PC-3 (cell line): ENCODE measurements at regions not wholly inside any gene's neighbourhood (a gene's known extent, or its start where the extent isn't known, plus 50 kb on each side); places are given as distances from the start of the nearest gene placed in this dataset.

ENCODE experiments used
- CTCF ChIP-seq: fragments of 300-600 bp; sonication (generic); conservative IDR thresholded peaks from 2 replicates; pipeline ENCODE4 v1.5.1; 2017; ENCODE audit warnings: antibody characterized with exemption, low read depth, mild to moderate bottlenecking, low read length
- EZH2 ChIP-seq: fragments of 300-600 bp; sonication (generic); IDR thresholded peaks from one replicate; pipeline ENCODE4 v1.6.1; 2017; ENCODE audit warnings: antibody characterized with exemption, mild to moderate bottlenecking, low read length; ENCODE audit not compliant: unreplicated experiment
- EZH2phosphoT487 ChIP-seq: fragments of 300-600 bp; sonication (generic); IDR thresholded peaks from 2 replicates; pipeline ENCODE4 v1.6.1; 2018; ENCODE audit warnings: mild to moderate bottlenecking, antibody characterized with exemption, low read length, borderline replicate concordance

GRCh38 chr14:98167275-98167674 lies 1104.7 kb downstream of the BCL11B start:
- TF ChIP-seq CTCF = no peak
- TF ChIP-seq EZH2phosphoT487 = no peak
- TF ChIP-seq EZH2 = no peak
